ENCODE measurements at regions not wholly inside any gene's neighbourhood (a gene's known extent, or its start where the extent isn't known, plus 50 kb on each side); places are given as distances from the start of the nearest gene placed in this dataset.

- no peak for DNase-seq
Measured at GRCh38 chr6:148134592-148134991, 208.0 kb upstream of the SASH1 start.

- no peak for DNase-seq
Measured at GRCh38 chr6:148136586-148136985, 206.1 kb upstream of the SASH1 start.

GRCh38 chr6:148137652-148138051 is 205.0 kb upstream of the SASH1 start:
- no peak for DNase-seq

- DNase-seq = no peak
Measured at GRCh38 chr6:148138573-148138972, 204.1 kb upstream of the SASH1 start.

GRCh38 chr6:148140772-148141557 is 201.7 kb upstream of the SASH1 start:
- no peak for DNase-seq

GRCh38 chr6:148142821-148143220 is 199.8 kb upstream of the SASH1 start:
- no peak for DNase-seq

- no peak for DNase-seq
Measured at GRCh38 chr6:148143771-148144170, 198.9 kb upstream of the SASH1 start.

- peak in 3 of 6 experiments; percentile 1 to 10 (median 5) for DNase-seq
Measured at GRCh38 chr6:148144917-148145521, 197.6 kb upstream of the SASH1 start.

GRCh38 chr6:148146717-148147462 is 195.7 kb upstream of the SASH1 start:
- peak in 2 of 6 experiments; percentile 2 to 11 for DNase-seq

- DNase-seq = no peak
Measured at GRCh38 chr6:148147463-148147830, 195.2 kb upstream of the SASH1 start.

- DNase-seq = no peak
Measured at GRCh38 chr6:148151896-148152643, 190.6 kb upstream of the SASH1 start.

GRCh38 chr6:148154668-148155067 is 188.0 kb upstream of the SASH1 start:
- no peak for DNase-seq

- no peak for DNase-seq
Measured at GRCh38 chr6:148155293-148155692, 187.3 kb upstream of the SASH1 start.

GRCh38 chr6:148157841-148158240 is 184.8 kb upstream of the SASH1 start:
- no peak for DNase-seq

- no peak for DNase-seq
Measured at GRCh38 chr6:148164645-148165044, 178.0 kb upstream of the SASH1 start.

GRCh38 chr6:148166339-148166968 is 176.2 kb upstream of the SASH1 start:
- peak in 2 of 6 experiments; percentile 5 to 6 for DNase-seq

GRCh38 chr6:148169706-148170105 is 172.9 kb upstream of the SASH1 start:
- DNase-seq = no peak

- DNase-seq = no peak
Measured at GRCh38 chr6:148170286-148170685, 172.4 kb upstream of the SASH1 start.

GRCh38 chr6:148173548-148173947 is 169.1 kb upstream of the SASH1 start:
- DNase-seq = no peak

- no peak for DNase-seq
Measured at GRCh38 chr6:148175550-148176188, 167.0 kb upstream of the SASH1 start.

GRCh38 chr6:148177589-148178233 is 164.9 kb upstream of the SASH1 start:
- peak in 2 of 6 experiments; percentile 2 for DNase-seq

GRCh38 chr6:148179786-148180185 is 162.9 kb upstream of the SASH1 start:
- DNase-seq = no peak
